ENCODE measurements at regions not wholly inside any gene's neighbourhood (a gene's known extent, or its start where the extent isn't known, plus 50 kb on each side); places are given as distances from the start of the nearest gene placed in this dataset.
A peak's percentile ranks its signal among the peaks of the same experiment; 100 is the strongest.

DNA sequence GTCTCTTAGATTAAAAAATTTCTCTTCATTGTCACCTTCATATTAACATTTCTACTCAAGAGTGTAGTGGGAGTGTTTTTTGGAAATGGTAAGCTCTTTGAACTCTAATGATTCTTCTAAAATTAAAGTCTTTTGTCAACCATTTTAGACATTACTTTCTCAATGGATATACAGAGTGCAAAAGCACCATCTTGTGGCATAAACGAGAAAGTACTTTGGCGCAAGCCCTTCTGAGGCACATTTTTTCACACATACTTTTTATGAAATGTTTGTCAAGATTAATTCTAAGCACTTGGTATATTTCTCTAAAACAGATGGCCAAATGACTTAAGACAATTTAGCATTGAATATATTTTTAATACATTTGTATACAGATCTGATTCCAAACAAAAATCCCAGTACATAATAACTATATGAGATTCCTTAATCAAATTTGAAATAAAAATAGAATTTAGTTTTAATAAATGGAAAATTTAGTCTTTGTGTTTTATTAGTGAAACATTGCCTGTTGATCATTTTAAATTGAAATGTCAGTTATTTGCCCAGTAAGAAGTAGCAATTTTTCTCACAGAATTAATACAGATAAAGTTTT lies 63.3 kb upstream of the GALNT5 start:
- peak; percentile 64 for DNase-seq

DNA sequence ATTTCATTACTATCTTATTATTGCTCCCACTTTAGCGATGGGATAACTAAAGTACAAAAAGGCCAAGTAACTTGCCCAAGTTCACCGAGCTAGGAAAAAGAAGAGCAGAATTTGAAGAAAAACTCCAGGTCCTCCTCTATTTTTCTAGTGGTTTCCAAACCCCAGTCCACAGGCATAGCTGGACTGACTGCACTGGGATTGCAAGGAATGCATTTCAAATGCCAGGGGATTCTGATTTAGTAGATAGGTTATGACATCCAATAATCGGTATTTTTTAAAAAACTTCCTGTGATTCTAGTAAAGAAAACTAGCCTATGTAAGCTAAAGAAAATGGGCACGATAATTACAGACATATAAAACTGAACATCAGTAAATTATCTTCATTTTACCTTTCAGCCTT lies 62.7 kb upstream of the GALNT5 start:
- no peak for DNase-seq

- no peak for DNase-seq
These were observed 60.5 kb upstream of the GALNT5 start for GRCh38 chr2:157196956-157197355.

- DNase-seq = no peak
These were observed 59.7 kb upstream of the GALNT5 start for GRCh38 chr2:157197848-157198247.

DNA sequence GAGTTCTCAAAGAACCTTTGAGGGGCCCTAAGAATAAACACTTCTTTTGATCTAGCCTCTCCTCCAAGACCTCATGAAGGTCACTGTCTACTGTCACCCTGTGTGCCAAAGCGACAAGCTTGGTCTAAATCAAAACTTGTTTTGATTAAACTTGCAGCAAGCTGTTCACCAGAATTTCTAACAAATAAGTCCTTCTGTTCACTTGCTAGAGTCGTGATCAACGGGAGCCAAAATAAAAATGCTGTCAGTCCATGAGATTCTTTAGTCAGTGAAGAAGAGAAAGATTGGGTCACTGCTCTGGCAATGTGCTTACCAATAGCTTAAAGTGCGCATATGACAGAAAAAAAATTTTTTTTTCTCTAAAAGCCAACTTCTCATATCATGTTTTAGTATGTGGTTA lies 53.9 kb upstream of the GALNT5 start:
- no peak for DNase-seq

DNA sequence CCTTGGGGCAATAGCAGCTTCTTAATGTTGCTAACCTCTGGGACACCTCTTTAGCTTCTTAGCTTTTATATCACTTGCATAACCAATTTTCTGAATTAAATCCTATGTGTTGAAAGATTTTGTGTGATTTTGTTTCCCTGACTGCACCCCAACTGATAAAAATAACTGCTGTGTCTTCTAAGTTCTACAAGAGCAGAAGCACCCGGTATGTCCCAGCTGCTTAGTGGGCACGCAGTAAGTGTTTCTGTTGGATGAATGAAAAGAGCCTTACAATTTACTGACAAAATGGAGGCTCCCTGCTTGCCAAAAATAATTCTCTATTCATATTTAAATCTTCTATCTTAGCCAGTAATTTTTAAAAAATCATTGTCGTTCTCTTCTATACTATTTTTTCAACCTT lies 53.1 kb upstream of the GALNT5 start:
- DNase-seq = no peak

GRCh38 chr2:157206916-157207315 lies 50.6 kb upstream of the GALNT5 start:
- DNase-seq = no peak
